Stimulated activated CD4-positive, alpha-beta T cell treated with anti-CD3 and anti-CD28 coated beads, TNF-alpha, amount 100 ng/mL, for 24 hours (primary cell): ENCODE measurements at regions not wholly inside any gene's neighbourhood (a gene's known extent, or its start where the extent isn't known, plus 50 kb on each side); places are given as distances from the start of the nearest gene placed in this dataset.

Experiments used
- DNase-seq, 3 experiments: peaks; one replicate each; pipeline ENCODE4 v3.0.0-alpha.2; 2020; ENCODE audit warnings: low read depth in 3 of 3

DNA sequence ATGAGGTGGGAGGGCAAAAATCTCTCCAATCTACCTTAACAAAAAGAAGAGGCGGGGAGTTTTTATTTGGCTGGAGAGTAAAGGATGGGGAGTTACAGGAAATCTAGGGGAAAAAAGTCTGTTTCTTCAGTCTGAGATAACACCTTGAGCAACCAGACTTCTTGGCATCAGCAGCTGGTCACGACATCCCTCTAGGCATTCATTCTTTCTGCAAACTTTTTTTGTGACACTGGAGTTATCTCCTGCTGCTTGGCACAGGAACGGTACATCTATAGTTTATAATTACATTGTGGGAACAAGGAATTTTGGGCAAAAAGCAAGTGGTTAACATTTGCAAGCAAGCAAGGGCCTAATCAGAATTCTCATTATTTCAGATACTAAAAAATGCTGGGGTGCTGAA, 50.6 kb upstream of the IFNGR1 start:
- DNase-seq, result no peak

DNA sequence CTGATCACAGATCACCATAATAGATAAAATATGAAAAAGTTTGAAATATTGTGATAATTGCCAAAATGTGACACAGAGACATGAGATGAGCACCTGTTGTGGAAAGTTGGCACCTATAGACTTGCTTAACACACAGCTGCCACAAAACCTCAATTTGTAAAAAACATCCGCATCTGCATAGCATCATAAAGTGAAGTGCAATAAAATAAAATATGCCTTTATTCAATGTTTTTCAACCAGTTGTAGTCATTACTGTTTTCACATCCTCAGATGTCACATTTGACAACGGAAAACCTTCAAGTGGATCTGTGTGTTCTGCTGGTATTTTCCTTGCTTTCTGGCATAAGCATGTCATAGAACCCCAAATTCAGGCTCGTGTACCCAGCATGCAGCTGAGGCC, 50.2 kb upstream of the IFNGR1 start:
- no peak for DNase-seq
